GM19351 (cell line): ENCODE measurements at regions not wholly inside any gene's neighbourhood (a gene's known extent, or its start where the extent isn't known, plus 50 kb on each side); places are given as distances from the start of the nearest gene placed in this dataset.
"Not testable (repeated sequence)": the region's sequence is repeated elsewhere in the genome, so short reads cannot be mapped to it uniquely, and the experiment has no call there.

Source experiments
- ATAC-seq: cut with Tn5 transposase; IDR thresholded peaks from one replicate; pipeline ENCODE4 v1.9.1; 2021; ENCODE audit warnings: mild to moderate bottlenecking, moderate library complexity; ENCODE audit not compliant: unreplicated experiment

DNA sequence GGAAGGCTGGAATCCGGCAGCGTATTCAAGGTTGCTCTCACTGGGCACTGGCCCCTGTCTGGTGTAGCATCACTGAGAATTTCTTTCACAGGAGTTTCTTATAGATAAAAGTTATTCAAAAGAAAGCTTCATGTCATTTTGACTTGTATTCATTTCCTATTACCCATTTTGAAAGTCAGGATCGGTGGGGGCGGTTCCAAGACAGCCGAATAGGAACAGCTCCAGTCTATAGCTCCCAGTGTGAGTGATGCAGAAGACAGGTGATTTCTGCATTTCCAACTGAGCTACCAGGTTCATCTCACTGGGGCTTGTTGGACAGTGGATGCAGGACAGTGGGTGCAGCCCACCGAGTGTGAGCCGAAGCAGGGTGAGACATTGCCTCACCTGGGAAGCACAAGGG lies 51.5 kb upstream of the CDC42EP3 start:
- ATAC-seq, result not testable (repeated sequence)

DNA sequence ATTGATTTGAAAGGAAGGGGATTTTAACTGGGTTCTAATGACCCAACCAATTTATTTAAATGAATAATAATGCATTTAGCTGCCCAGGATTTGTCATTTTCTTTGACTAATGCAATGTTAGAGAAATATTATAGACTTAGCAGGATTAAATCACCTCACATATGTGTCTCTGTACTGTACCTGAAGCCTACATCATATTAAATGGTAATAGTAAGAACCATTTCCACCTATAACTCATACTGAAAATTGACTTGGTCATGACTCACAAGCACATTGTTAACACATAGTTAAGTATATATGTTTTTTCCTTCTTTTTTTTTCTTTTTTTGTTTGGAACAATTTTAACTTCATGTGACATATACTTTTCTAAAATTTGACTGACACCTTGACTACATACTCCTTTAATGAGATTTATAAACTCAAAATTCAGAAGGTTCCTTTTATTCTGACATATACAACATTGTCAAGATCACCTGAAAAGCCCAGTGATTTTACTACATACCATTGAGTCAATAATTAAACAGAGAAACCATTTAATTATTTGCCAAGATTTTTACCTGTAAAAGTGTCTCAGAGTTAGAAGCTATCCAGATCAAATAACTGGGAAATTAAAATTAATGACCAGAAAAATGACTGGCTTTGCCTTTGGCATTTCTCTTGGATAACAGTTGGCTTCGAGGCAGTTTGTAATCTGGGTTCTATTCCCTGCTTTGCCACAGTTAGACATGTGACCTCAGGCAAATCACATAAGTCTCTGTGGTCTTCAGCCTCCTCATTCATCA lies 58.8 kb upstream of the CDC42EP3 start:
- ATAC-seq, result no peak

DNA sequence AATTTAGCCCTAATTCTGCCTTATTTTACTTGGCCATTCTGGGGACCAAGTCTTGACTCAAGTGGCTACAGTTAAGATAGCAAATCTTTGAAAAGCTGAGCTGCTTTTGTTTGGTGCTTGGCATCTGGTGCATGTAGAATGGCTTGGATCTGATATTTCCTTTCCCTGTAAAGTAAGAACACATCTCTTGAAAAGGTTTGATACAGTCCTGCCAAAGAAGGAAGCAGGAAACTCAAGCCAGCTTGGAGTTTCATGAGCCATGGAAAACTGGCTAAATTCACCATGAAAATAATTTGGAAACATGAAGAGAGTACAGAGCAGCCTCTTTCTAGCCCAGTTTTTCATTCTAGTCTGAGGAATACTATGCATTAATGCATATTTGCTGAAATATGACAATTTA lies 61.0 kb upstream of the CDC42EP3 start:
- ATAC-seq, result not testable (repeated sequence)

DNA sequence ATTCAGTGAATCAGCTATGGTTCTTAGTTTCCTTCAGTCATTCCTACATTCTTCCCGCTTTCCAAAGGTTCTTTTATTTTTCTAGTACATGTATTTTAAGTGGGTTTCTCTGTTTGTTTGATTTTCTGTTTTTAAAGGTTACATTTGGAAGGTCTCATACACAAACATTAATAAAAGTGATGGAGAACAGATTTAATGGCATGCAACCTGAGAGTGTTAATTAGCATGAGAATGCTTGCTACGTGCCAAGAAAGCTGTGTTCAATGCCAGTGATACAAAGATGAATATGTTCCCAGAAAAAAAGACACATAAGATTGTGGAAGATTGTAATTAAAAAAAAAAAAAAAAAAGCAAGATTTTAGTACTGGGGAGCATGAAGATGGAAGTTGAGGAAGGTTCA lies 61.8 kb upstream of the CDC42EP3 start:
- no peak for ATAC-seq

DNA sequence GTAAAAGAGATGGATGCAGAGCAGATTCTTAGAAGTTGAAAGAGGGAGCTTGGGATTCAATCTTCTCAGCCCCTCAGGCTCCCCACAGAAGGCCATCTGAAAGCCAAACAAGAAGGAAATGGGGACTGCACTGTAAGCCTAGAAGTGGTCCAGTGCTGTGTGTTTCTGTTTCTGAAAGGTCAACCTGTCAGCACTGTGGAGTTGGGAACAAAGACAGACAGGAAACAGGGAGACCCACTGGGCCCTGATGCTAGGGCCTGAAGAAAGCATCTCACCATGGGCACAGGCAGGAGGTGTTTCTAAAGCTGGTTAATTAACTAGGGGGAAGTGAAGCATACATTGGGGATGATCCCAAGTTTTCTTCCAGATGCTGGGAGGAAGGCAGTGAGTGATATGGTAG lies 62.5 kb upstream of the CDC42EP3 start:
- ATAC-seq, result not testable (repeated sequence)

DNA sequence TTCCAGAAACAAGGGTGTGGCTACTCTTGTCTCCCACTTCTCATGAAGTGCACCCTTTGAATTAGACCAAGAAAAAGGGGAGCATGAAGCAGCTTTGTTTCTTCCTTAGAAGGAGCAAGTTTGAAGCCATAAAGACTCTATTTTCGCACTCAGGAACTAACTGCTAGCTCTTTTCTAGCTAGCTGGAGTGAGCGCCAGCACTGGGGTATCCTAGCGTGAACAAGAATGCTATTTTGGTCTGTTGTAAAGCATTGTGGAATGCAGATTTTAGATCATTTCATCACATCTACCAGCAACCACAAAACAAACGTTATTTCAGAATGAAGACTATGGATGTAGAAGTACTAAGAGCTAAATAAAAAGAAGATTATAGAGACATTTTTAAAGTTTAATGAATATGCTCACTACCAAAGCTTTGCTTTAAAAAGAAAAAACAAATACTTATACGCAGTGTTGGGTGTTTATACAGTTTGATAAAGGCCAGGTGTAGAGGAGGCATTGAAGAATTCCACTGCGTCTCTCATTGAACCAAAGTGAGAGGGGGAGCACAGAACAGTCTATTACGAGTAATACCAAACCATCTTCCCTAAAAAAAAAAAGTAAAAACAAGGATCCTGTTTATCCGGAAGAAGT lies 63.6 kb upstream of the CDC42EP3 start:
- ATAC-seq, result not testable (repeated sequence)

DNA sequence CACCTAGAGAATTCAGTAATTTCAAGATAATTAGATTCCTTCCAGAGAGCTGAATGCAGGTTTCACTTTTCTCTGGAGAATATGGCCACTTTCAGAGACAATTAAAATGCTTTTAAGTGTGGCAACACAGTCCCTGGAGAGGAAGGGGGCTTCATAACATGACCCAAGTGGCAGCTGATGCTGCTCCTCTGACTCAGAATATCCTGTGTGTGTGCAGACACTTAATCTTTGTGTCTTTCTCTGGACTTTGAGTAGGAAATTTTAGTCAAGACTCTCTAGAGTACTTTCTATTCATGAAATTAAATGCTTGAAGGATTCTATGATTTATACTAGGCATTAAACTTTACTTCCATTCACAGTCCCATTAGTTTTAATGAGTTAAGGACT lies 64.1 kb upstream of the CDC42EP3 start:
- ATAC-seq, result not testable (repeated sequence)

DNA sequence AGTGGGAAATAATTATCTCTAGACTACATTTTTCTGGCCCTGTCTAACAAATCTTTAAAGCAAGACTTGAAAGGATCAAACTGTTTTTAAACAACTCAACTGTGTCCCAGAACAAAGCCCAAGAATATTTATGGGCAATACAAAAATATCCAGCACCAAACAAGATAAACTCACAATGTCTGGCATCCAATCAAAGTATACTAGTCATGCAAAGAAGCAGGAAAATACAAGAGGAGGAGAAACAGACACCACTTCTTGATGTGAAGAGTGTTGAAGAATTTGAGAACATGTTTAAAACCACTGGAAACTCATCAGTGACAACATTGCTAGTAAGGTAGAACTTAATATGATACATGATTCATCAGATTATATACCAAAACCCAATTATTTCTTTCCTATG lies 66.1 kb upstream of the CDC42EP3 start:
- no peak for ATAC-seq

DNA sequence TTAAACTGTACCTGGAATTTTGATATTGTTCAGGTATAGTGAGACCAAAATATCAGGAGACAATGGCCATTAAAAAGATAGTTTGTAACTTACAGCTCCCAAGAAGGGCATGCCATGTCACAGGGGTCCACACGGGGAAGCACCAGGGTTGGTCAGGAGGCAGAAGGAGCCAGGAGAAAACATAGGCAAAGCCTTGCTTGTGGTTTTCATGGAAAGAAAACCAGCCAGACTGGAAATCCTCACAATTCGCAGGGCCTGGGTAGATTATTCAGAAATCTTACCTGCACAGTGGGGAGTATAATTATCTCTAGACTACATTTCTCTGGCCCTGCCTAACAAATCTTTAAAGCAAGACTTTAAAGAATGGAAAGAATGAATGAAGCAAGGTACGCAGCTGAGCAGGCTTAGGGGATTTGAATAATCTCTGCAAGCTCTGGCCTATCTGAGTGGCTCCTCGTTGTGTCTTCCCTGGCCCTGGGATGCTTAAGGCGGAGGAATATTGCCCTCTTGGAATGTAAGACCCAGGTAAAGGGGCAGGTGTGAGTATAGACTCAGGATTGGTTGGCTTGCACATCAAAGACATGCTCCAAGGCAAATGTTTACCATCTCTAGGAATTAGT lies 66.9 kb upstream of the CDC42EP3 start:
- no peak for ATAC-seq

DNA sequence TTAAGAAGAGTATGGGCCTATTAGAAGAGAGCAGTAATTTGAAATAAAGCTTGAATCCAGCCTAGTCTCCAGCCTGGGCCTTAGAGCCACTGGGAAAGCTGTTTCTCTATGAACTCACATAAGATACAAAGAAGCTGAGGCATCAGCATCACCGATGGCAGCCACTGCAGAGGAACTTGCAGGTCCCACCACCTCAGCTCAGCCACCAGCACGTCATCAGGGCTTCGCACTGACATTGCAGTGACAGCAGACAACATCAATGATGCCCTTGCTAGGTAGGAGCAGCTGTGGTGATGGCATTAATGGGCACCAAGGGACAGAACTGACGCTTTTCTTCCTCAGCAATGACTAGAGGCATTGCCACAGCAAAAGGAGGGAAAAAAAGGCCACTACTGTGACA lies 67.7 kb upstream of the CDC42EP3 start:
- ATAC-seq, result no peak

DNA sequence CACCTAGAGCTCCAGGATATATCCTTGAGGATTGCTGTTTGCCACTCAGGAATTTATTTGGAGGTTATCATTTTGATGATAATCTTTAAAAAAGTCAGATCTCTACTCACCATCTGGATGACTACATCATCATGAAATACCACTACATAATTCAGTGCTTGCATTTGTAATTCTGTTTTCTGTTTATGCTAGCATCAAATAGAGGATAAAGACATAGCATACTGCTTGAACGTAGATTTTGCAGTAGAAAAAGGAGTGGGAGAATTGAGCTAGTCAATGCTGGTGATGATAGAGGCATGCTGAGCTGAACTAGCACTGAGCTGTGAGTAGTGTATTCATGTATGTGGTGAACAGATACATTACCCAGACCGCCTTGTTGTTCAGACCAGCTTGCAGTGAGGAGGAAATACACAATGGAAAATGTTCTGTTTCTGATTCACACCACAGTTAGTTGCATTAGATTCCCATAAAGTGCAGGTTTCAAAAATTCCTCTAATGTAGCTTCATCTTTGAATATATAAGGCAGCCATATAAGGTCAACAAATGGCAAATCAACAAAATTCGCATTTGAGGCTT lies 68.8 kb upstream of the CDC42EP3 start:
- no peak for ATAC-seq

DNA sequence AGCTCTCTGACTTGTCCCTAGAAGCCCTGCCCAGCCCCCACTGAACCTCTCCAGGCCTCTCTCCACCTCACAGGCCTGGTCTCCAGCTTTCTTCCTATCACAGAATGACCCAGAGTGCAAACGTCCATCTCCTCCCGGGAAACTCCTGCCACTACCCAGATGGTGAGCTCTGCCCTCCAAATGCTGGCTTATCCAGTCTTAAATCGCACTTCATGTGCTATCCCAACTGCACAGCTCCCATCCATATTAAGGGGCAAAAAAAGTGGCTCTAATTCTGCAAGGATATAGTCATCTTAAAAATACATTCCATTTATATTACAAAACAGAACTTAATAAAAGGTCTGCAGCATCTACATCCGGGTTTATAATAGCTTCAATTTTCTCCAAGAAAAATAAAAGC lies 70.8 kb upstream of the CDC42EP3 start:
- no peak for ATAC-seq

DNA sequence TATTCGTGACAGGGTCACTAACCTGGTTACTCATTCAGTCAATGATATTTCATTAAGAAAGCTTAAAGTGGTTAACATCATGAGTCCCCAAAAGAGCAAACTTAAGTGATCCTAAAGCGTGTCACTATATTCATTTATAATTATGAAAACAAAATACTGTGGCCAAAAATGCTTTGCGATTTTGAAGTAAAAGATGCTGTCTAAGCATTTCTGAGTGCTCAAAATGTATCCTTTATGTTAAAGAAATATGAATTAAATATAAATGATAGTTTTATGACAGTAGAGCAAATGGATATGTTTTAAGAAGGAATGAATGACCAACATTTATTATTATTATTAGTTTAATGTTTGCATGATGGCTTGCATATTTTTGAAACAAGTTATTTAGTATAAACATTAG lies 72.6 kb upstream of the CDC42EP3 start:
- no peak for ATAC-seq

DNA sequence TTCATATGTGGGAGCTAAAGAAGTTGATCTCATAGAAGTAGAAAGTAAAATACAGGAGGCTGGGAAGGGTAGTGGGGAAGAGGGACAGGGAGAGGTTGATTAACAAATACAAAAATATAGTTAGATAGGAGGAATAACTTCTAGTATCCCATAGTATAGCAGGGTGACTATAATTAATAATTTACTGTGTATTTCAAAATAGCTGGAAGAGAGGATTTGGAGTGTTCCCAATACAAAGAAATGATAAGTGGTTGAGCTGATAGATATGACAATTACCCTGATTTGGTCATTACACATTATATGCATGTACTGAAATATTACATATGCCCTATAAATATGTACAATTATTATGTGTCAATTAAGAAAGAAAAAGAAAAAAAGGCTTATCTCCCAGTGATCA lies 73.5 kb upstream of the CDC42EP3 start:
- not testable (repeated sequence) for ATAC-seq

DNA sequence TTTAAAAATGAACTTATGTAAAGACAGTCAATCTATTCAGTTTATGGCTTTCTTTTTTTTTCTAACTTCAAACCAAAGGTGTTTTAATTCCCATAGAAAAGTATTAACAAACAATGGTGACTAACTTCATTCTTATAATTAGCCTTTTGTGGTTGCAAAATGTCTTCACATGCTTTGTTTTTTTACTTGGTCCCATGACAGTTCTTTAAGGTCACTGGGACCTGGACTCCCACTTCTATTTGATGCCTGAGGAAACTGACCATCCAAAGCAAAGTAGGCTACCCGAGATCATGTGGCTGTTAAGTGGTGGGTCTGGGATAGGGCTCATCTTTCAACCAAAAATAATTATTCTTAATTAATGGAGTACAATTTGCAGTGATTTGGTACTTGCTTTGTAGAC lies 74.6 kb upstream of the CDC42EP3 start:
- ATAC-seq, result not testable (repeated sequence)

DNA sequence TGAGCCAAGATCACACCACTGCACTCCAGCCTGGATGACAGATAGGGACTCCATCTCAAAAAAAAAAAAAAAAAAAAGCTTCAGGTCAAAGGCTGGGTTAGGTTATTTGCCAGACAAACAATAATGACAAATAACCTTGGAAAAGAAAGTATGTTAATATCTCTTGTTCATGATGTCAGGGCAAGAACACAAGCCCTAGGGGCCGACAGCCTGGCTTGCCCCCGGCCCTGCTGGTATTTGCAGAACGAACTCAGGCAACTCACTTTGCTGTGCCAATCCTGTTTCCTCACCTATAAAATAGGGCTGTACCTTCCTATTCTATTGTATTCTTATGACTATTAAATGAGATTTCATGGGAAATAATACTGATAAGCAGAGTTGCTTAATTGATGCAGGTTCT lies 75.4 kb upstream of the CDC42EP3 start:
- no peak for ATAC-seq

DNA sequence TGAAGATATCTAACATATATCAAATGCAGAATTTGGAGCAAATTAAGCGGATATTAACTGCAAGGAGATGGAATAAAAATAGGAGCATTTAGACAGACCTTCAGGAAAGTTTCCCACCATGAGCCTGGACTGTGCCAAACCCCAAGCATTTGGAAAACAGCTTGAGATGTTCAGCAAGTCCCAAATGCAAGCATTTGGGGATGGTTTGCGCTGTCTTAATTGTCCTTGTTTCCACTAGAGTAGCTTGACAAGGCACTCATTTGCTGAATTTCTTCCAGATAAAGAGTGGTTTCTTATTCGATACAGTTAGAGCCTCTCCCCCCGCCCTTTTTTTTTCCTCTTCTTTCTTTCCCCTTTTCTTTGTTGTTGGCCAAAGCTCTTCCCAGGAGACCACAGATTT lies 77.1 kb upstream of the CDC42EP3 start:
- no peak for ATAC-seq

DNA sequence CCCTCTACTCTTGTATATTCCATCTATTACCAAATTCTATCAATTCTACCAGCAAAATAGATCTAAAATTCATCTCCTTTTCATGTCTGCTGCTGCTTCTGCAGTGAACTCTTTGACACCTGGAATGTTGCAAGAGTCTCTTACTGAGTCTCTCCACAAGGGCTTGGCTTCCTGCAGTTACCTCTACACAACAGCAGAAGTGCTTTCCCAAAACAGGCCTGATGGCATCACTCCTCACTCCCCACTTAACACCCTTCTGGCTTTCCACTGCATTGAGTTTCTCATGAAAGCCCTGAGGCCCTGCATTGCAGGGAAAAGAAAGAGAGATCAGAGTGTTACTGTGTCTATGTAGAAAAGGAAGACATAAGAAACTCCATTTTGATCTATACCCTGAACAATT lies 78.8 kb upstream of the CDC42EP3 start:
- not testable (repeated sequence) for ATAC-seq

DNA sequence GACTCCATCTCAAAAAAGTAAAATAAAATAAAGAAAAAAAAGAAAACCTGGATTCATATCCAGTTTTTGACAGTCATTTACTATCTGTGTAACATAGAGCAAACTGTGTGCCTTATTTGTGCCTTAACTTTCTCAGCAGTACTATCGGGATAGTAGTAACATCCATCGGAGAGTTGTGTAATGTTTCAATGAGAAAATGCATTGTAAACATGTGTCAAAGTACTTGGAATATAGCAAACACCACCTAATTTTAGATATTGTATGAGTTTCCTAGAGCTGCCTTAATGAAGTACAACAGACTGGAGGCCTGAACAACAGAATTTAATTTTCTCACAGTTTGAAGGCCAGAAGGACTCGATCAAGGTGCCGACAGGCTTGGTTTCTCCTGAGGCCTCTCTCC lies 81.3 kb upstream of the CDC42EP3 start:
- ATAC-seq, result no peak

DNA sequence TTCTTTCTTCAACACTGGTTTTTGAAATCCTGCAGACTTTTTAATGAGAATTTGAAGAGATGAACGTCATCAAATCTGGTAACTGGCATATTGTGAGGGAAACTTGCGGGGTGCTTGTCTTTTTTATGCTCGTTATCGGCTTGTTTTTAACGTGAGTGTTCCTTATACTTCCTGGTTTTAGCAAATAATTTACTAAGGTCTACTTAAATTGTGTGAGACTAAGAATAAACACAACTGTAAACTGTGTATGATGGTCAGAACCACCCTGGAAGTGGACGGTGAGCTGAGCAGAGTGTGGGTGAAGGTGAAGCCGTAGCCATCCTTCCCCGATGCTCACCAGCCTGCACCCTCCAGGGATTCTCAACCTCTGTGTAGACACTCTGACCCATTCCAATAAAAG lies 82.3 kb upstream of the CDC42EP3 start:
- no peak for ATAC-seq

DNA sequence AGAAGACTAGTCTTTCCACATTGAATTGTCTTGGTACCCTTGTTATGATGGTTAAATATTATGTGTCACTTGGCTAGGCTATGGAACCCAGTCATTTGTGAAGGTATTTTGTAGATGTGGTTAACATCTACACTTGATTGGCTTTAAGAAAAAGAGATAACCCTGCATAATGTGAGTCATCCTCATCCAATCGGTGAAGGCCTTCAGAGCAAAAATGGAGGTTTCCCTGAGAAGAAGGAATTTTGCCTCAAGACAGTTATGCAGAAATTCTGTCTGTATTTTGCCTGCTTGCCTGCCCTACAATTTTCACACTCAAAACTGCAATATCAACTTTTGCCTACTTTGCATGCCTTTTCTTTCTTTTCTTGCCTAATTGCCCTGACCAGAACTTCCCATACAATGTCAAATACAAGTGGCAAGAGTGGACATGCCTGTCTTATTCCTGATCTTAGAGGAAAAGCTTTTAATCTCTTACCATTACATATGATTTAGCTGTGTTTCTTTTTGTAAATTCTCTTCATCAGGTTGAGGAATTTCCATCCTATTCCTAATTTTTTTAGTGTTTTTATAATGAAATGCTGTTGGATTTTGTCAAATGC lies 84.6 kb upstream of the CDC42EP3 start:
- not testable (repeated sequence) for ATAC-seq
